H9 (cell line): ENCODE measurements at regions not wholly inside any gene's neighbourhood (a gene's known extent, or its start where the extent isn't known, plus 50 kb on each side); places are given as distances from the start of the nearest gene placed in this dataset.

Experiments
- DNase-seq: peaks from one replicate; pipeline ENCODE4 v3.0.0-alpha.2; 2017
- H2AFZ ChIP-seq: one replicate; pipeline ENCODE4 v1.6.1; 2013; ENCODE audit warnings: mild to moderate bottlenecking, low read length, control low read depth, moderate library complexity
- H2AK5ac ChIP-seq: 2 replicates; pipeline ENCODE4 v1.6.1; 2013; ENCODE audit warnings: low read length, control low read depth, mixed read lengths; ENCODE audit not compliant: insufficient read length
- H2BK120ac ChIP-seq: one replicate; pipeline ENCODE4 v1.6.1; 2013; ENCODE audit warnings: low read depth, mild to moderate bottlenecking, low read length, control low read depth, inconsistent platforms; ENCODE audit not compliant: poor library complexity, severe bottlenecking
- H2BK12ac ChIP-seq: 2 replicates; pipeline ENCODE4 v1.6.1; 2013; ENCODE audit warnings: low read length, control low read depth, mixed read lengths, low read depth; ENCODE audit not compliant: insufficient read length
- H2BK15ac ChIP-seq: 2 replicates; pipeline ENCODE4 v1.6.1; 2013; ENCODE audit warnings: low read depth, low read length, control low read depth
- H2BK20ac ChIP-seq: one replicate; pipeline ENCODE4 v1.6.1; 2013; ENCODE audit warnings: low read depth, mild to moderate bottlenecking, low read length, control low read depth, inconsistent platforms; ENCODE audit not compliant: poor library complexity, severe bottlenecking
- H2BK5ac ChIP-seq: 2 replicates; pipeline ENCODE4 v1.6.1; 2013; ENCODE audit warnings: low read length, control low read depth, mixed read lengths; ENCODE audit not compliant: insufficient read length
- H3K14ac ChIP-seq: 2 replicates; pipeline ENCODE4 v1.6.1; 2013; ENCODE audit warnings: low read length, control low read depth; ENCODE audit not compliant: insufficient read depth
- H3K18ac ChIP-seq: 2 replicates; pipeline ENCODE4 v1.6.1; 2013; ENCODE audit warnings: low read depth, mild to moderate bottlenecking, mixed read lengths, low read length, control low read depth; ENCODE audit not compliant: insufficient read length
- H3K23ac ChIP-seq: 2 replicates; pipeline ENCODE4 v1.6.1; 2013; ENCODE audit warnings: low read length, control low read depth, mixed read lengths, low read depth; ENCODE audit not compliant: insufficient read length
- H3K23me2 ChIP-seq: 2 replicates; pipeline ENCODE4 v1.6.1; 2013; ENCODE audit warnings: low read depth, mild to moderate bottlenecking, mixed read lengths, low read length, control low read depth; ENCODE audit not compliant: insufficient read length, poor library complexity, severe bottlenecking
- H3K27ac ChIP-seq: 2 replicates; pipeline ENCODE4 v1.5.1; 2013; ENCODE audit warnings: low read length, control low read depth, mixed read lengths, low read depth; ENCODE audit not compliant: insufficient read length
- H3K27me3 ChIP-seq: 2 replicates; pipeline ENCODE4 v1.6.1; 2013; ENCODE audit warnings: low read length, control low read depth, inconsistent platforms; ENCODE audit not compliant: insufficient read depth
- H3K4ac ChIP-seq: 2 replicates; pipeline ENCODE4 v1.6.1; 2013; ENCODE audit warnings: low read depth, mild to moderate bottlenecking, control low read depth, inconsistent platforms, low read length, moderate library complexity
- H3K4me1 ChIP-seq: 2 replicates; pipeline ENCODE4 v1.6.1; 2013; ENCODE audit warnings: low read length, control low read depth, inconsistent platforms; ENCODE audit not compliant: insufficient read depth
- H3K4me2 ChIP-seq: 2 replicates; pipeline ENCODE4 v1.6.1; 2013; ENCODE audit warnings: low read length, control low read depth, mixed read lengths; ENCODE audit not compliant: insufficient read length, insufficient read depth
- H3K56ac ChIP-seq: 2 replicates; pipeline ENCODE4 v1.6.1; 2013; ENCODE audit warnings: low read depth, mild to moderate bottlenecking, mixed read lengths, low read length, control low read depth; ENCODE audit not compliant: insufficient read length
- H3K79me1 ChIP-seq: 2 replicates; pipeline ENCODE4 v1.6.1; 2013; ENCODE audit warnings: low read depth, mild to moderate bottlenecking, moderate library complexity, low read length, control low read depth, inconsistent platforms; ENCODE audit not compliant: insufficient read depth, poor library complexity, severe bottlenecking
- H3K79me2 ChIP-seq: 2 replicates; pipeline ENCODE4 v1.6.1; 2013; ENCODE audit warnings: low read length, control low read depth, inconsistent platforms; ENCODE audit not compliant: insufficient read depth
- H3K9ac ChIP-seq: 2 replicates; pipeline ENCODE4 v1.6.1; 2013; ENCODE audit warnings: low read length, control low read depth, mixed read lengths; ENCODE audit not compliant: insufficient read length; ENCODE audit errors: extremely low read depth
- H3K9me3 ChIP-seq: one replicate; pipeline ENCODE4 v1.6.1; 2013; ENCODE audit warnings: low read depth, low read length, inconsistent platforms; ENCODE audit not compliant: control insufficient read depth
- H3T11ph ChIP-seq: one replicate; pipeline ENCODE4 v1.6.1; 2013; ENCODE audit warnings: mild to moderate bottlenecking, low read length, control low read depth, inconsistent platforms
- H4K20me1 ChIP-seq: one replicate; pipeline ENCODE4 v1.6.1; 2013; ENCODE audit not compliant: control insufficient read depth, insufficient read length, insufficient read depth
- H4K5ac ChIP-seq: 2 replicates; pipeline ENCODE4 v1.6.1; 2013; ENCODE audit warnings: low read depth, mild to moderate bottlenecking, mixed read lengths, low read length, control low read depth; ENCODE audit not compliant: insufficient read length
- H4K8ac ChIP-seq: replicated peaks from 2 replicates; pipeline ENCODE4 v1.6.1; 2013; ENCODE audit warnings: low read length, control low read depth, mixed read lengths, low read depth; ENCODE audit not compliant: insufficient read length
- H4K91ac ChIP-seq: 2 replicates; pipeline ENCODE4 v1.6.1; 2013; ENCODE audit warnings: low read depth, mild to moderate bottlenecking, moderate library complexity, mixed read lengths, low read length, control low read depth; ENCODE audit not compliant: insufficient read length
- H3K27ac Mint-ChIP-seq, 3 experiments: 2 replicates in 2 of 3; 3 replicates in 1 of 3; pipeline ENCODE4 v1.8.0; 2020 to 2021; ENCODE audit warnings: mixed read lengths in 3 of 3, mild to moderate bottlenecking in 1 of 3, moderate library complexity in 1 of 3
- H3K27me3 Mint-ChIP-seq: 2 replicates; pipeline ENCODE4 v1.8.0; 2021; ENCODE audit warnings: low read depth, mild to moderate bottlenecking, moderate library complexity, mixed read lengths
- H3K36me3 Mint-ChIP-seq, 3 experiments: 2 replicates in 2 of 3; 3 replicates in 1 of 3; pipeline ENCODE4 v1.8.0; 2020 to 2021; ENCODE audit warnings: low read depth in 3 of 3, mixed read lengths in 3 of 3; ENCODE audit not compliant: insufficient read depth in 1 of 3
- H3K4me1 Mint-ChIP-seq, 2 experiments: 2 replicates each; pipeline ENCODE4 v1.8.0; 2020; ENCODE audit warnings: mixed read lengths in 2 of 2
- H3K4me3 Mint-ChIP-seq, 2 experiments: 2 replicates in 1 of 2; 3 replicates in 1 of 2; pipeline ENCODE4 v1.8.0; 2020 to 2021; ENCODE audit warnings: mild to moderate bottlenecking in 2 of 2, mixed read lengths in 2 of 2, moderate library complexity in 1 of 2
- H3K9me3 Mint-ChIP-seq, 2 experiments: 2 replicates in 1 of 2; 3 replicates in 1 of 2; pipeline ENCODE4 v1.8.0; 2020; ENCODE audit warnings: mild to moderate bottlenecking in 2 of 2, mixed read lengths in 2 of 2, moderate library complexity in 1 of 2
- CTCF ChIP-seq: fragments of 200-600 bp; sonication (generic); conservative IDR thresholded peaks from 3 replicates; pipeline ENCODE4 v1.8.0; 2021; ENCODE audit warnings: antibody characterized with exemption, mild to moderate bottlenecking
- WGBS: extraction: QIAGEN DNeasy Blood & Tissue Kit; methylation state at CpG from one replicate; pipeline ENCODE4 v1.1.7; 2013; ENCODE audit warnings: missing lambda C conversion rate, low lambda C conversion rate, mixed read lengths; ENCODE audit not compliant: insufficient read length; ENCODE audit errors: extremely low coverage; 5-methylcytosine and 5-hydroxymethylcytosine counted together

DNA sequence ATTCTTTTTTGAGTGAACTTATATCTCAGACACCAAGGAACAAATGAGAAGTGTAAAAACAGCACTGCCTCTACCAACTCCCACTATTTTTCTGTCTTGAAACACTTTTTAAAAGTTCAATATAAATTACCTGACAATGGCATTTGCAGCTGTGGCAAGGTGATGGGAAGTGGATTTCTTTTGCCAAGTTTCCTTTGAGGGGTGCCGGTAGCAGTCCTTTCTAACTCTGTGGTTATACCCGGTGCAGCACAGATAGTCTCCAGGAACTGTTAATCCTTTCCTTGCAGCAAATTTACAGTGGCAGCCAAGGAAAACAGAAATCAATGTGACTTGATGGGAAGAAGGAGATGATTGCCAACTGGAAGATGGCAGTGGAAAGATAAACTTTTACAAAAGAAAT, 243.7 kb downstream of the BCAT1 start:
- WGBS = no CpG with 5 or more reads among the region's 2 CpGs

More for the DNA sequence above, 243.7 kb downstream of the BCAT1 start:
- DNase-seq = no peak
- Histone ChIP-seq H3K23ac (no peak overlapping the region), H3K14ac (no peak overlapping the region), H3K4me2 (no peak overlapping the region), H3K4ac (no peak overlapping the region), H2AFZ (no peak overlapping the region), H4K20me1 (no peaks in the 10 kb centered on the region), H2AK5ac (no peak overlapping the region), H2BK20ac (no peak overlapping the region), H4K91ac (no peak overlapping the region), H3K4me1 (no peaks in the 10 kb centered on the region), H3K56ac (no peak overlapping the region), H3K27ac (no peak overlapping the region), H2BK15ac (no peak overlapping the region), H3K23me2 (no peaks in the 10 kb centered on the region), H3K9ac (no peak overlapping the region), H2BK120ac (no peak overlapping the region), H3K79me1 (no peaks in the 10 kb centered on the region), H4K8ac (no peak overlapping the region), H3K27me3 (no peaks in the 10 kb centered on the region), H3K18ac (no peak overlapping the region), H3K9me3 (no peaks in the 10 kb centered on the region), H3T11ph (no peak overlapping the region), H2BK5ac (no peak overlapping the region), H2BK12ac (no peak overlapping the region), H4K5ac (no peak overlapping the region), H3K79me2 (no peaks in the 10 kb centered on the region)
- H3K9me3 Mint-ChIP-seq = peaks cover 7 to 8% of the 10 kb centered on the region in 2 experiments; a peak in 3 of 5 replicates
- no peak overlapping the region for H3K4me3 Mint-ChIP-seq
- no peaks in the 10 kb centered on the region for H3K27me3 Mint-ChIP-seq
- TF ChIP-seq CTCF = no peak
- no peak overlapping the region for H3K27ac Mint-ChIP-seq
- H3K36me3 Mint-ChIP-seq = peaks cover 0 to 12% (median 0%) of the 10 kb centered on the region in 3 experiments; a peak in 3 of 7 replicates
- no peaks in the 10 kb centered on the region for H3K4me1 Mint-ChIP-seq
